Liver (tissue), 3 donors: ENCODE measurements at regions not wholly inside any gene's neighbourhood (a gene's known extent, or its start where the extent isn't known, plus 50 kb on each side); places are given as distances from the start of the nearest gene placed in this dataset.

Experiments used
- GABPA ChIP-seq, 2 donors: IDR thresholded peaks in 1 of 2; conservative IDR thresholded peaks in 1 of 2; 2 replicates each; pipeline ENCODE4 v1.6.1; 2016; ENCODE audit warnings: antibody characterized with exemption in 2 of 2, mild to moderate bottlenecking in 1 of 2, moderate library complexity in 1 of 2
- MAX ChIP-seq: IDR thresholded peaks from 2 replicates; pipeline ENCODE4 v1.6.1; 2016; ENCODE audit warnings: antibody characterized with exemption
- YY1 ChIP-seq: IDR thresholded peaks from 2 replicates; pipeline ENCODE4 v1.6.1; 2016; ENCODE audit warnings: antibody characterized with exemption, mild to moderate bottlenecking
- TF ChIP-seq, protein P1 (sequence below): fragments of 150-350 bp; IDR thresholded peaks from 2 replicates; pipeline ENCODE4 v1.5.1; 2017; ENCODE audit warnings: improper control_type of control experiment, low read depth, low read length; ENCODE audit not compliant: missing input control
- TF ChIP-seq, protein P2 (sequence below): IDR thresholded peaks from 2 replicates; pipeline ENCODE4 v1.6.1; 2016; ENCODE audit warnings: antibody characterized with exemption, mild to moderate bottlenecking
- TF ChIP-seq, protein P3 (sequence below): IDR thresholded peaks from 2 replicates; pipeline ENCODE4 v1.6.1; 2016; ENCODE audit warnings: antibody characterized with exemption
- donor health status: healthy.
- donor health status: healthy.

DNA sequence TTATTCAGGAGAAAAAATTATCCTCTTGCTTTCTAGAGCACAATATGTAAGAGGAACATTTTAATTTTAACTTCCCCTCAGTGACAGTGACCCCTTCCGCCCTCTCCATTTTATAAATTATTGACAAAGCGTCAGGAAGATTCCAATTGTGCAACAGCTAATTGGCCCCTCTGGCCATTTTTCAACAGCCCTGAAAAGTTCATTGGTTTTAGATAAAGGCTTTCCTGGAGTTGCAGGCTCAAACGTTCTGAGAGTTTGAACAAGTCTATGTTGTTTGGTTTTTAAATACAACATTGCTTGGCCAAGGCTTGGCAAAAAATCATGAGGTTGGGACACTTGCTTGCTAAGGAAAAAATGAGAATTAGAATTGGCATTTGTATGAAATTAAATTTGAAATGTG is 422.2 kb upstream of the ANKRD30A start:
- TF ChIP-seq, protein P1, sequence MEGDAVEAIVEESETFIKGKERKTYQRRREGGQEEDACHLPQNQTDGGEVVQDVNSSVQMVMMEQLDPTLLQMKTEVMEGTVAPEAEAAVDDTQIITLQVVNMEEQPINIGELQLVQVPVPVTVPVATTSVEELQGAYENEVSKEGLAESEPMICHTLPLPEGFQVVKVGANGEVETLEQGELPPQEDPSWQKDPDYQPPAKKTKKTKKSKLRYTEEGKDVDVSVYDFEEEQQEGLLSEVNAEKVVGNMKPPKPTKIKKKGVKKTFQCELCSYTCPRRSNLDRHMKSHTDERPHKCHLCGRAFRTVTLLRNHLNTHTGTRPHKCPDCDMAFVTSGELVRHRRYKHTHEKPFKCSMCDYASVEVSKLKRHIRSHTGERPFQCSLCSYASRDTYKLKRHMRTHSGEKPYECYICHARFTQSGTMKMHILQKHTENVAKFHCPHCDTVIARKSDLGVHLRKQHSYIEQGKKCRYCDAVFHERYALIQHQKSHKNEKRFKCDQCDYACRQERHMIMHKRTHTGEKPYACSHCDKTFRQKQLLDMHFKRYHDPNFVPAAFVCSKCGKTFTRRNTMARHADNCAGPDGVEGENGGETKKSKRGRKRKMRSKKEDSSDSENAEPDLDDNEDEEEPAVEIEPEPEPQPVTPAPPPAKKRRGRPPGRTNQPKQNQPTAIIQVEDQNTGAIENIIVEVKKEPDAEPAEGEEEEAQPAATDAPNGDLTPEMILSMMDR = no peak
- no peak for TF ChIP-seq MAX
- TF ChIP-seq, protein P2, sequence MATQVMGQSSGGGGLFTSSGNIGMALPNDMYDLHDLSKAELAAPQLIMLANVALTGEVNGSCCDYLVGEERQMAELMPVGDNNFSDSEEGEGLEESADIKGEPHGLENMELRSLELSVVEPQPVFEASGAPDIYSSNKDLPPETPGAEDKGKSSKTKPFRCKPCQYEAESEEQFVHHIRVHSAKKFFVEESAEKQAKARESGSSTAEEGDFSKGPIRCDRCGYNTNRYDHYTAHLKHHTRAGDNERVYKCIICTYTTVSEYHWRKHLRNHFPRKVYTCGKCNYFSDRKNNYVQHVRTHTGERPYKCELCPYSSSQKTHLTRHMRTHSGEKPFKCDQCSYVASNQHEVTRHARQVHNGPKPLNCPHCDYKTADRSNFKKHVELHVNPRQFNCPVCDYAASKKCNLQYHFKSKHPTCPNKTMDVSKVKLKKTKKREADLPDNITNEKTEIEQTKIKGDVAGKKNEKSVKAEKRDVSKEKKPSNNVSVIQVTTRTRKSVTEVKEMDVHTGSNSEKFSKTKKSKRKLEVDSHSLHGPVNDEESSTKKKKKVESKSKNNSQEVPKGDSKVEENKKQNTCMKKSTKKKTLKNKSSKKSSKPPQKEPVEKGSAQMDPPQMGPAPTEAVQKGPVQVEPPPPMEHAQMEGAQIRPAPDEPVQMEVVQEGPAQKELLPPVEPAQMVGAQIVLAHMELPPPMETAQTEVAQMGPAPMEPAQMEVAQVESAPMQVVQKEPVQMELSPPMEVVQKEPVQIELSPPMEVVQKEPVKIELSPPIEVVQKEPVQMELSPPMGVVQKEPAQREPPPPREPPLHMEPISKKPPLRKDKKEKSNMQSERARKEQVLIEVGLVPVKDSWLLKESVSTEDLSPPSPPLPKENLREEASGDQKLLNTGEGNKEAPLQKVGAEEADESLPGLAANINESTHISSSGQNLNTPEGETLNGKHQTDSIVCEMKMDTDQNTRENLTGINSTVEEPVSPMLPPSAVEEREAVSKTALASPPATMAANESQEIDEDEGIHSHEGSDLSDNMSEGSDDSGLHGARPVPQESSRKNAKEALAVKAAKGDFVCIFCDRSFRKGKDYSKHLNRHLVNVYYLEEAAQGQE = no peak
- peak in 1 of 2 donors; percentile 8 for TF ChIP-seq GABPA (IDR thresholded peaks at IDR 0.05 in 1 of 2, conservative IDR thresholded peaks at IDR 0.05 in 1 of 2)
- TF ChIP-seq, protein P3, sequence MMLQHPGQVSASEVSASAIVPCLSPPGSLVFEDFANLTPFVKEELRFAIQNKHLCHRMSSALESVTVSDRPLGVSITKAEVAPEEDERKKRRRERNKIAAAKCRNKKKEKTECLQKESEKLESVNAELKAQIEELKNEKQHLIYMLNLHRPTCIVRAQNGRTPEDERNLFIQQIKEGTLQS = no peak
- no peak for TF ChIP-seq YY1
